HEK293T (cell line): ENCODE measurements at regions not wholly inside any gene's neighbourhood (a gene's known extent, or its start where the extent isn't known, plus 50 kb on each side); places are given as distances from the start of the nearest gene placed in this dataset.

Experiments used
- FOXK2 ChIP-seq: fragments of 450-650 bp; IDR thresholded peaks from 2 replicates; pipeline ENCODE4 v1.6.1; 2016; ENCODE audit warnings: mild to moderate bottlenecking
- NFRKB ChIP-seq: fragments of 450-650 bp; IDR thresholded peaks from 2 replicates; pipeline ENCODE4 v1.6.1; 2016; ENCODE audit warnings: mild to moderate bottlenecking, moderate library complexity
- ZNF384 ChIP-seq: fragments of 450-650 bp; IDR thresholded peaks from 2 replicates; pipeline ENCODE4 v1.6.1; 2016

DNA sequence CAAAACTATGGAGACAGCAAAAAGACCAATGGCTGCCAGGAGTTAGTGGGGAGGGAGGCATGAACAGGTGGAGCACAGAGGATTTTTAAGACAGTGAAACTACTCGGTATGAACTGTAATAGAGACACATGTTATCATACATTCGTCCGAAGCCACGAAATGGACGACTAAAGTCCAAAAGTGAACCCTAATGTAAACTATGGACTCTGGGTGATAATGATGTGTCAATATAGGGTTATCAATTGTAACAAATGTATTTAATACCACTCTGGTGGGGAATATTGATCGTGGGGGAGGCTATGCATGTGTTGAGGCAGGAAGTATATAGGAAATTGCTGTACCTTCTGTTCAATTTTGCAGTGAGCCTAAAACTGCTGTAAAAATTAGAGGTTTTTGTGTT lies 107.0 kb downstream of the CPN2 start:
- no peak for TF ChIP-seq FOXK2
- no peak for TF ChIP-seq NFRKB
- TF ChIP-seq ZNF384 = no peak
